Stimulated activated naive B cell treated with anti-CD40 and anti-IgM and Interleukin-4, amounts not matched to agents 10 μg/mL and 1 μg/mL and 100 μg/mL, for 72 hours (primary cell): ENCODE measurements at regions not wholly inside any gene's neighbourhood (a gene's known extent, or its start where the extent isn't known, plus 50 kb on each side); places are given as distances from the start of the nearest gene placed in this dataset.
A peak's percentile ranks its signal among the peaks of the same experiment; 100 is the strongest.

ENCODE experiments used
- ATAC-seq, 2 donors: fragments of 150-1000 bp; cut with Tn5 transposase; replicated peaks; 2 replicates each; pipeline ENCODE4 v1.10.0; 2021; ENCODE audit warnings: moderate library complexity in 1 of 2
- DNase-seq: peaks from one replicate; pipeline ENCODE4 v3.0.0; 2021
- H3K27ac Mint-ChIP-seq: one replicate; pipeline ENCODE4 v1.8.0; 2022; ENCODE audit warnings: mild to moderate bottlenecking, mixed read lengths
- H3K27me3 Mint-ChIP-seq, 2 donors: one replicate each; pipeline ENCODE4 v1.8.0; 2022; ENCODE audit warnings: mixed read lengths in 2 of 2
- H3K36me3 Mint-ChIP-seq, 2 donors: one replicate each; pipeline ENCODE4 v1.8.0; 2022; ENCODE audit warnings: mixed read lengths in 2 of 2, mild to moderate bottlenecking in 1 of 2
- H3K4me1 Mint-ChIP-seq, 2 donors: one replicate each; pipeline ENCODE4 v1.8.0; 2022; ENCODE audit warnings: mixed read lengths in 2 of 2, mild to moderate bottlenecking in 1 of 2
- H3K4me3 Mint-ChIP-seq, 2 donors: one replicate each; pipeline ENCODE4 v1.8.0; 2022; ENCODE audit warnings: mild to moderate bottlenecking in 2 of 2, mixed read lengths in 2 of 2, moderate library complexity in 1 of 2
- H3K9me3 Mint-ChIP-seq, 2 donors: one replicate each; pipeline ENCODE4 v1.8.0; 2022; ENCODE audit warnings: mixed read lengths in 2 of 2, mild to moderate bottlenecking in 1 of 2

- no peak for DNase-seq
Measured at GRCh38 chr12:116382686-116383530, 105.4 kb upstream of the MED13L start.

GRCh38 chr12:116384175-116384574 is 106.7 kb upstream of the MED13L start:
- H3K27me3 Mint-ChIP-seq: peaks cover 0 to 7% of the 10 kb centered on the region in 2 donors
- DNase-seq (no peak), ATAC-seq (no peak)
- no peaks in the 10 kb centered on the region for H3K36me3 Mint-ChIP-seq
- H3K9me3 Mint-ChIP-seq: no peaks in the 10 kb centered on the region
- H3K27ac Mint-ChIP-seq: no peak overlapping the region
- H3K4me1 Mint-ChIP-seq: peaks cover 17 to 24% of the 10 kb centered on the region in 2 donors
- H3K4me3 Mint-ChIP-seq: no peak overlapping the region

More at GRCh38 chr12:116382686-116383530, 105.4 kb upstream of the MED13L start:
- peaks cover 17 to 24% of the 10 kb centered on the region in 2 donors for H3K4me1 Mint-ChIP-seq
- no peaks in the 10 kb centered on the region for H3K36me3 Mint-ChIP-seq
- H3K4me3 Mint-ChIP-seq: no peak overlapping the region
- H3K27ac Mint-ChIP-seq: no peak overlapping the region
- no peak for ATAC-seq
- no peaks in the 10 kb centered on the region for H3K9me3 Mint-ChIP-seq
- H3K27me3 Mint-ChIP-seq: peaks cover 0 to 4% of the 10 kb centered on the region in 2 donors

GRCh38 chr12:116384691-116385485 is 107.4 kb upstream of the MED13L start:
- no peak overlapping the region for H3K4me3 Mint-ChIP-seq
- H3K9me3 Mint-ChIP-seq: no peaks in the 10 kb centered on the region
- H3K36me3 Mint-ChIP-seq: no peaks in the 10 kb centered on the region
- peaks cover 0 to 9% of the 10 kb centered on the region in 2 donors for H3K27me3 Mint-ChIP-seq
- ATAC-seq: peak; percentile 97 to 98
- peaks cover 12 to 18% of the 10 kb centered on the region in 2 donors for H3K4me1 Mint-ChIP-seq
- no peak overlapping the region for H3K27ac Mint-ChIP-seq
- peak; percentile 24 for DNase-seq

DNA sequence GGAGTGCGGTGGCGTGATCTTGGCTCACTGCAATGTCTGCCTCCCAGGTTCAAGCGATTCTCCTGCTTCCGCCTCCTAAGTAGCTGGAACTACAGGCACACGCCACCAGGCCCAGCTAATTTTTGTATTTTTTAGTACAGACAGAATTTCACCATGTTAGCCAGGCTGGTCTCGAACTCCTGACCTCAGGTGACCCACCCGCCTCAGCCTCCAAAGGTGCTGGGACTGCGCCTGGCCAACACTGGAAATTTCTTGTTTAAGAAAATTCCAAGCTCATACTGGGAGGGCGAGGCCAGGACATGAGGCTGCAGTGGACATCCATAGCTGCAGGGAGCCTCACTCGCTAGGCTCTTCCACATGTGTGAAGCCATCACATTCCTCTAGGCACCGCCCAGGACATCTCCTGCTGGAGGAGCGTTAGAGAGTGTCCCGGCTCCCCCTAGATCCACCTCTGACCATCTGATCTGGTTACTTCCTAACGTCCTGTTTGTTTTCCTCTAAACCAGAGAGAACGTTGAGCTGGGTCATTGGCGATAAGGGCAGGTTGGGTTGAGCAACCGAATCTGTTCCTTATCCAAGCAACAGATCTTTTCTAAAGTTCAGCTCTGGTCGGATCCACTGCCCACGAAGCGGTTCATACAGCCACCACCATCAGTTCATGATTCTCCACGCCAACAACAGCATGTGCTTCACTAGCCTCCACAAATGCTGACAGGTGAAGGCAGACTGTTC is 108.2 kb upstream of the MED13L start:
- no peak overlapping the region for H3K27ac Mint-ChIP-seq
- H3K9me3 Mint-ChIP-seq: no peaks in the 10 kb centered on the region
- H3K27me3 Mint-ChIP-seq: peaks cover 0 to 9% of the 10 kb centered on the region in 2 donors
- H3K4me3 Mint-ChIP-seq: no peak overlapping the region
- peaks cover 9 to 10% of the 10 kb centered on the region in 2 donors for H3K4me1 Mint-ChIP-seq
- H3K36me3 Mint-ChIP-seq: no peaks in the 10 kb centered on the region
- DNase-seq (no peak), ATAC-seq (no peak)

GRCh38 chr12:116389326-116389725 is 111.8 kb upstream of the MED13L start:
- no peak for ATAC-seq
- Mint-ChIP-seq H3K36me3 (no peaks in the 10 kb centered on the region), H3K9me3 (no peaks in the 10 kb centered on the region)

GRCh38 chr12:116389990-116390389 is 112.5 kb upstream of the MED13L start:
- H3K4me1 Mint-ChIP-seq: peaks cover 2 to 3% of the 10 kb centered on the region in 2 donors
- H3K9me3 Mint-ChIP-seq: no peaks in the 10 kb centered on the region
- DNase-seq: no peak
- no peak overlapping the region for H3K27ac Mint-ChIP-seq
- no peak overlapping the region for H3K4me3 Mint-ChIP-seq
- no peak for ATAC-seq
- peaks cover 0 to 4% of the 10 kb centered on the region in 2 donors for H3K27me3 Mint-ChIP-seq
- H3K36me3 Mint-ChIP-seq: no peaks in the 10 kb centered on the region

More at GRCh38 chr12:116389326-116389725, 111.8 kb upstream of the MED13L start:
- Mint-ChIP-seq H3K4me3 (no peak overlapping the region), H3K27me3 (peaks cover 0 to 4% of the 10 kb centered on the region in 2 donors), H3K27ac (no peak overlapping the region), H3K4me1 (peaks cover 7 to 9% of the 10 kb centered on the region in 2 donors)
- DNase-seq: no peak

- Mint-ChIP-seq H3K36me3 (no peaks in the 10 kb centered on the region), H3K9me3 (no peaks in the 10 kb centered on the region), H3K4me3 (no peak overlapping the region), H3K27me3 (peaks cover 0 to 4% of the 10 kb centered on the region in 2 donors), H3K27ac (no peak overlapping the region), H3K4me1 (peaks cover 0 to 3% of the 10 kb centered on the region in 2 donors)
- no peak for DNase-seq
- no peak for ATAC-seq
Measured at GRCh38 chr12:116390401-116391335, 113.2 kb upstream of the MED13L start.

- peaks cover 0 to 4% of the 10 kb centered on the region in 2 donors for H3K27me3 Mint-ChIP-seq
- H3K4me1 Mint-ChIP-seq: peaks cover 0 to 3% of the 10 kb centered on the region in 2 donors
Measured at GRCh38 chr12:116391501-116391900, 114.0 kb upstream of the MED13L start.

DNA sequence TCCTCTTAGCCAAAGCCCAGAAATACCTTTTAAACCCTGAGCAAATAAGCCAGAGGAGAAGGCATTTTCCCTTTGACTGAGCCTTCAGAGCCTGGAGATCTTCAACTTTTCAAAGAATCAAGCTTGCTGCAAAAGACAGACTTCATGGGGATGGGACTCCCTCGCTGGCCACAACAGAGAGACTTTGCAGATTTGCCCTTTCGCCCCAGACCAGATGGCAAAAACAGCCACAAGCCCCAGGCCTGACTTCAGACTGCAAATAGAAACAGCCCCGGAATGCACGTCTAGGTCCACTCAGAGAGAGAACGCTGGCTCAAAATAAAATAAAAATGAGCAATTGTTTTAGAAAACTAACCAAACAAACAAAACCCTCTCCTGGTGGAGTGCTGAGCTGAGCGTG is 114.6 kb upstream of the MED13L start:
- DNase-seq (no peak), ATAC-seq (no peak)
- Mint-ChIP-seq H3K27ac (no peak overlapping the region), H3K4me1 (peaks cover 0 to 3% of the 10 kb centered on the region in 2 donors), H3K27me3 (peaks cover 0 to 4% of the 10 kb centered on the region in 2 donors), H3K9me3 (no peaks in the 10 kb centered on the region), H3K4me3 (no peak overlapping the region), H3K36me3 (no peaks in the 10 kb centered on the region)

More at GRCh38 chr12:116391501-116391900, 114.0 kb upstream of the MED13L start:
- H3K4me3 Mint-ChIP-seq: no peak overlapping the region
- no peak overlapping the region for H3K27ac Mint-ChIP-seq
- no peaks in the 10 kb centered on the region for H3K36me3 Mint-ChIP-seq
- no peak for ATAC-seq
- DNase-seq: no peak
- no peaks in the 10 kb centered on the region for H3K9me3 Mint-ChIP-seq

- Mint-ChIP-seq H3K4me1 (peaks cover 0 to 3% of the 10 kb centered on the region in 2 donors), H3K36me3 (peaks cover 4% of the 10 kb centered on the region in 2 donors), H3K4me3 (no peak overlapping the region), H3K27ac (no peak overlapping the region), H3K9me3 (peaks cover 6% of the 10 kb centered on the region in 2 donors), H3K27me3 (peaks cover 0 to 4% of the 10 kb centered on the region in 2 donors)
- DNase-seq (no peak), ATAC-seq (no peak)
Measured at GRCh38 chr12:116393255-116393654, 115.8 kb upstream of the MED13L start.

GRCh38 chr12:116393859-116394650 is 116.6 kb upstream of the MED13L start:
- H3K4me3 Mint-ChIP-seq: no peak overlapping the region
- DNase-seq (no peak), ATAC-seq (no peak)
- peaks cover 0 to 3% of the 10 kb centered on the region in 2 donors for H3K4me1 Mint-ChIP-seq
- no peak overlapping the region for H3K27ac Mint-ChIP-seq
- H3K9me3 Mint-ChIP-seq: peaks cover 12 to 14% of the 10 kb centered on the region in 2 donors
- peaks cover 0 to 3% of the 10 kb centered on the region in 2 donors for H3K27me3 Mint-ChIP-seq
- H3K36me3 Mint-ChIP-seq: peaks cover 8 to 9% of the 10 kb centered on the region in 2 donors

- Mint-ChIP-seq H3K4me1 (peaks cover 1 to 3% of the 10 kb centered on the region in 2 donors), H3K9me3 (peaks cover 15 to 19% of the 10 kb centered on the region in 2 donors), H3K27me3 (no peaks in the 10 kb centered on the region), H3K36me3 (peaks cover 8 to 12% of the 10 kb centered on the region in 2 donors), H3K4me3 (no peak overlapping the region), H3K27ac (no peak overlapping the region)
- DNase-seq (no peak), ATAC-seq (no peak)
Measured at GRCh38 chr12:116395396-116395795, 117.9 kb upstream of the MED13L start.
